M059J (cell line): ENCODE measurements at regions not wholly inside any gene's neighbourhood (a gene's known extent, or its start where the extent isn't known, plus 50 kb on each side); places are given as distances from the start of the nearest gene placed in this dataset.
A peak's percentile ranks its signal among the peaks of the same experiment; 100 is the strongest.

Experiments
- DNase-seq: peaks from one replicate; pipeline ENCODE4 v3.0.0-alpha.2; 2012; ENCODE audit warnings: low read depth

DNA sequence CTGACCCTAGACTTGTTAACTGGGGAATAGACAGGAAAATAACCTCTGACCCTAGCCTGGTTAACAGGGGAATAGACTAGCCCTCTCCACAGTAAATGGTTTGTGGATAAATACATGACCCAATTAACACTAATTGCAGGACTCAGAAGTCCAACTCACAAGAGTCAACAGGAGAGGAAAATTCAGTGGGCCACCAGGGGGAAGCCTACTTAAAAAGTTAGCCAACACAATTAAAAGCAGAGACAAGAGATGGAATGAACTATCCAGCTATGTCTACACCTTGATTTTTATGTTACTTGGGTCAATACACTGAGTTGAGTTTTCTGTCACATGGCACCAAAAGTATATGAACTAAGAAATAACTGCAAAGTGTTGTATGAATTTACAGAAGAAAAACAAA is 158.8 kb upstream of the SLC39A10 start:
- peak; percentile 37 for DNase-seq

GRCh38 chr2:195496991-195497390 is 160.0 kb upstream of the SLC39A10 start:
- DNase-seq = no peak

DNA sequence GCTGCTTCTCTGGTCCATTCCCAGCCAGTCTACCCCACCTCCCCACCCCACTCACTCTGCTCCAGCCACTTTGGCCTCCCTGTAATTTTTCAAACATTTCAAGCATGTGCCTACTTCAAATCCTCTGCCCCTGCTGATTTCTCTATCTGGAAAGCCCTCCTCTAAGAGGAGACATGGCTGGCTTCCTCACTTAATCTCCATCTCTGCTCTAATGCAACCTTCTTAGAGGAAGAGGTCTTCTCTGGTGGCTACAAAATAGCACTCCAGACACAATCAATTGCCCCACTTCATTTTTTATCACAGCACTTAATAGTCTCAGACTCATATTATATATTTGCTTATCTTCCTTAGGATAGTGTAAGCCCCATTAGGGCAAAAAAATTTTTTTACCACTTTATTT is 161.1 kb upstream of the SLC39A10 start:
- DNase-seq = no peak

- no peak for DNase-seq
Observed at GRCh38 chr2:195495351-195495750, 161.7 kb upstream of the SLC39A10 start.

GRCh38 chr2:195494451-195494850 is 162.6 kb upstream of the SLC39A10 start:
- DNase-seq = no peak

GRCh38 chr2:195493416-195493815 is 163.6 kb upstream of the SLC39A10 start:
- DNase-seq = no peak

DNA sequence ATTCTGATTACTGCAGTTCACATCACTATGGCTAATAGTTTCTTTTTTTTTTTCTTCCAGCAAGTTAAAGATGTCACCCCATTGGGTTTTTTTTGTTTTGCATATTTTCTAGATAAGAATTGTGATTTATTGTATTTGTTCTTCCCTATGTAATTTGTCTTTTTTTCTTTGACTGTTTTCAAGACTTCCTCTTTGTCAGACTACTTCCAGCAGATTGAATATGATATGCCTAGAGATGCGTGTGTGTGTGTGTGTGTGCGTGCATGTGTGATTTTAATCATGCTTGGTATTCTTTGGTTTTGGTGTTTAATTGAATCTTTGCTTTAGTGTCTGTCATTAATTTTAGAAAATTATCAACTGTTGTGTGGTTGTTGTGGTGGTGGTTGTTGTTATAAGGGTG is 166.7 kb upstream of the SLC39A10 start:
- DNase-seq = no peak

DNA sequence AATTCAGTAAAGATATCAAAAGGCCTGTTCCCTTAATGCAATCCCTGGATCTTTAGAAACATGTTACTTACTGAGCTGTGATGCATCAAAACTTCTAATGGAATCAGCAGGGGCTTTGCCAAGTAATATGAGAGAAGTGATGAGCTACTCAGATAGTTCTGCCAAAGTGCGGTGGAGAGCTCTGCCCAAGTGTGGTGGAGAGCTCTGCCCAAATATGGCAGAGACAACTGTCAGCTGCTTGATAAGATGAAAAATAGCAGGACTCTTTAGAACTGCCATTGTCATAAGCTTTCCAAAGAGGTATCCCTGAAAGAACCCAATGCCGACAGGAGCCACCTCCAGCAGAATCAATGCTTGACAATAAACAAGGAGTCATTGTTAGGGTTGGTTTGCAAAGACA is 167.9 kb upstream of the SLC39A10 start:
- no peak for DNase-seq

- DNase-seq = peak; percentile 10
Observed at GRCh38 chr2:195488567-195488966, 168.5 kb upstream of the SLC39A10 start.

GRCh38 chr2:195486987-195487644 is 169.9 kb upstream of the SLC39A10 start:
- DNase-seq = peak; percentile 87

DNA sequence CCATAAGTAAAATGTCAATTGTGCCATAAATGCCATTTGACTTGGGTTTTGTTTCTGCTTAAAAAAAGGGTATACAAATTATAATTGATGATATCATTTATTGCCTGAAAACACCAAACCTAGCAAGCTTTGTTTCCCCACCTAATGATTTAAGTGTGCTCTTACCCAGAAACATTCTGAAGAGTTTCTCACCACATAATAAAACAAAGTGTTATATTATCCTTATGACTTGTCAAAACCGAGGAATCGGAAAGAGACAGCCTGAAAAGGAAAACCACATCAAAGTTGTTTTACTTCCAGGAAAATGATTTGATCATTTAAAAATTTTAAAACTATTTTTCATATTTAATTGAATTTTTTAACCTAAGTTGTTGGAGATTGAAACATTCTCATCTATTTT is 170.5 kb upstream of the SLC39A10 start:
- DNase-seq = peak; percentile 21

- DNase-seq = no peak
Observed at GRCh38 chr2:195482010-195482409, 175.0 kb upstream of the SLC39A10 start.

GRCh38 chr2:195480121-195480520 is 176.9 kb upstream of the SLC39A10 start:
- DNase-seq = no peak

GRCh38 chr2:195479407-195479806 is 177.6 kb upstream of the SLC39A10 start:
- DNase-seq = no peak

GRCh38 chr2:195477996-195478382 is 179.0 kb upstream of the SLC39A10 start:
- DNase-seq = peak; percentile 25

DNA sequence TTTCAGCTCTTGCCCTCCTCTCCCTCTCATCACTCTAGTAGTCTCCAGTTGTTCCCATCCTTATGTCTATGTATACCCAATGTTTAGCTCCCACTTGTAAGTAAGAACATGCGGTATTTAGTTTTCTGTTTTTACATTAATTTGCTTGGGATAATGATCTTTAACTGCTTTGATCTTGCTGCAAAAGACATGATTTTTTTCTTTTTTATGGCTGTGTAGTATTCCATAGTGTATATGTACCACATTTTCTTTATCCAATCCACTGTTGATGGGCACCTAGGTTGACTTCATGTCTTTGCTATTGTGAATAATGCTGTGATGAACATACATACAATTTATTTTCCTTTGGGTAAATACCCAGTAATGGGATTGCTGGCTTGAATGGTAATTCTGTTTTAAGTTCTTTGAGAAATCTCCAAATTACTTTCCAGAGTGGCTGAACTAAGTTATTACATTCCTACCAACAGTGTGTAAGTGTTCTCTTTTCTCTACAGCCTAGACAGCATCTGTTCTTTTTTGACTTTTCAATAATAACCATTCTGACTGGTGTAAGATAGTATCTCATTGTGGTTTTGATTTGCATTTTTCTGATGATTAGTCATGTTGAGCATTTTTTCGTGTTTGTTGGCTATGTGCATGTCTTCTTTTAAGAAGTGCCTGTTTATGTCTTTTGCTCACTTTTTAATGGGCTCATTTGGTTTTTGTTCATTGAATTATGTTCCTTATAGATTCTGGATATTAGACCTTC is 179.6 kb upstream of the SLC39A10 start:
- DNase-seq = peak; percentile 85

GRCh38 chr2:195475336-195475735 is 181.7 kb upstream of the SLC39A10 start:
- DNase-seq = no peak

GRCh38 chr2:195473862-195474261 is 183.2 kb upstream of the SLC39A10 start:
- DNase-seq = no peak

DNA sequence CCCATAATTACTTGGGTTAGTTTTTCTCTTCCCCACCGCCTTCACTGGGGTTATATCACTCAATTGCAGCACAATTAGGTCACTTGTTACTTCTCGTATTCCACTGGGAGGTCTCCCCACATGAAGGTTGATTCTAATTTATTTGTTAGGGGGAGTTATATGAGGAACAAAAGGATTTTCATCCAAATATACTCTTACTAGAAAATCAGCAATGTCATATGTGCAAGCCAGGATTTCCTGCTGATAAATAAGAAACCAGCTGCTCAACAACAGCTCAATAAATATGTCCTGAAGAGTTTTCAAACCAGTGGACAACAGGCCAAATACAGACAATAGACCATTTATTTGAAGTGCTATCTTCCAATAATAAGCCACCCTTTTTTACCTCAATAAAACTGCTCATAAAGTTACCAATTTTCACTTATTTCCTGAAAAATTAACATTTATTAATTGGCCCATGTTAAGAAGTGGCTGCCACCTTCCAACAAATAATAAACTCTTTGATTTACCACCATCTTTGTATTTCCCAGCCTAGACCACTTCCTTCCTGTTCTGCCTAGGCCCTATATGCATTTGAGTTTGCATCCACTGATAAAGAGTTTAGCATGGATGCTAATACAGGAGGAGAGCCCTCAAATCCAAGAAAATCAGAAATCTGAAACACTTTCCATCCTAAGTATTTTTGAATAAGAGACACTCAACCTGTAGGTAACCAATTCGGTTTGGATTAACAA is 184.4 kb upstream of the SLC39A10 start:
- no peak for DNase-seq

DNA sequence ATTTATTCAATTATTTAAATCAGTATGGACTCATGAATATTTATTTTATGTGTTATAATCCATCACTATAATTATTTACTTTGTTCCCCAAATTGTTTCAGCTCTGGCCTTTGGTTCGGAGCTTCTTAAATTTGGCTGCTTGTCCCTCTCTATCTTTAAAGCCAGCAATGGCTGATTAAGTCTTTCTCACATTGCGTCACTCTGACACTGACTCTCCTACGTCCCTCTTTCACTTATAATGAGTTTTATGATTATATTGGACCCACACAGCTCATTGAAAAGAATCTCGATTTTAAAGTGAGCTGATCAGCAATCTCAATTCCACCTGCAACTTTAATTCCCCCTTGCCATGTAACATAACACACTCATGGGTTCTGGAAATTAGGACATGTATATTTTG is 185.2 kb upstream of the SLC39A10 start:
- DNase-seq = no peak

- no peak for DNase-seq
Observed at GRCh38 chr2:195471163-195471562, 185.9 kb upstream of the SLC39A10 start.

GRCh38 chr2:195470622-195471021 is 186.4 kb upstream of the SLC39A10 start:
- no peak for DNase-seq

- DNase-seq = no peak
Observed at GRCh38 chr2:195468771-195469170, 188.3 kb upstream of the SLC39A10 start.
